ENCODE measurements at regions not wholly inside any gene's neighbourhood (a gene's known extent, or its start where the extent isn't known, plus 50 kb on each side); places are given as distances from the start of the nearest gene placed in this dataset.

- Histone ChIP-seq H3K4me1 (no peaks in the 10 kb centered on the region), H3K27me3 (no peaks in the 10 kb centered on the region), H3K4me3 (no peak overlapping the region), H3K9me3 (no peaks in the 10 kb centered on the region), H3K36me3 (ENCODE audit: low read depth, missing control alignments) (no peaks in the 10 kb centered on the region), H3K27ac (no peak overlapping the region)
- WGBS, 2 donors = 94 to 96% methylated on average over 2 of the region's 2 CpGs
- intact Hi-C loops (cut with DNase I; ENCODE audit: low total_unique reads) = no loop called here
- no peak for DNase-seq
- TF ChIP-seq CTCF (IDR thresholded peaks at IDR 0.05) (no peak), POLR2A (IDR thresholded peaks at IDR 0.05) (no peak)
These were observed 71.1 kb downstream of the AVPR1A start for GRCh38 chr12:63079791-63080502.

GRCh38 chr12:63078906-63079305 lies 72.1 kb downstream of the AVPR1A start:
- TF ChIP-seq POLR2A (IDR thresholded peaks at IDR 0.05) (no peak), CTCF (IDR thresholded peaks at IDR 0.05) (no peak)
- Histone ChIP-seq H3K36me3 (ENCODE audit: low read depth, missing control alignments) (no peaks in the 10 kb centered on the region), H3K27me3 (no peaks in the 10 kb centered on the region), H3K27ac (no peak overlapping the region), H3K4me3 (no peak overlapping the region), H3K4me1 (no peaks in the 10 kb centered on the region), H3K9me3 (no peaks in the 10 kb centered on the region)
- no peak for DNase-seq
- intact Hi-C loops (cut with DNase I; ENCODE audit: low total_unique reads) = no loop called here
- 98 to 100% methylated on average over 2 of the region's 2 CpGs for WGBS, 2 donors

DNA sequence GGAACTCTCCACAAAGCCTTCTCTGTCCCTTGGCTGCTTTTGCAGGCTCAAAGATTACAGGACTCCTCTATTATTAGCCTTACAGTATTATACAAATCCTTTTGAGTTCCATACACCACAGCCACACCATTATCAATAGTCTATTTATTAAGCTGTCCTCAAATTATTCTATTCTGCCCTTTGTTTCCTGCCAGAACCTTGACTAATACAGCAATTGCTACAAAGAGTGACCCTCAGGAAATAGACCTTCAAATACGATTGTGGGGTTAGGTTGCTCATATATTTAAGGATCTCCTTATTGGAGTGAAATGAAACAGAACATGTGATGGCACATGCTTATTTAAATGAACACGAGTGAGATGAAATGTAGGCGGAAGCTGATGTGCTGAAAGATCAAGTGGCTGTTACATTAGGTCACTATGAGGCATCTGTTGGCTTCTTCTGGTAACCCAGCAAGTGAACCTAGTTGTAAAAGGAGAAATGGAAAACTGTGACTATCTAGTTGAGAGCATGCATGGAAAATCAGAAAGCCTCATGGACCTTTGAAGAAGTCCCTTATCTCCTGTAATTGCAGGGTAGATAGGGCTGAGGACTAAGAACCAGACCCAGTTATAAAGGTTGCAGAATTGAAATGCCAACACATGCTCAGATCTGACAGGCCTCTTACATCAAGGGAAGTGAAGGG lies 75.5 kb downstream of the AVPR1A start:
- Histone ChIP-seq H3K9me3 (no peaks in the 10 kb centered on the region), H3K27ac (no peak overlapping the region), H3K36me3 (ENCODE audit: low read depth, missing control alignments) (no peaks in the 10 kb centered on the region), H3K4me3 (no peak overlapping the region), H3K27me3 (no peaks in the 10 kb centered on the region), H3K4me1 (no peaks in the 10 kb centered on the region)
- intact Hi-C loops (cut with DNase I; ENCODE audit: low total_unique reads) = no loop called here
- DNase-seq = no peak
- TF ChIP-seq CTCF (IDR thresholded peaks at IDR 0.05) (no peak), POLR2A (IDR thresholded peaks at IDR 0.05) (no peak)
- 76 to 94% methylated on average over 3 of the region's 3 CpGs for WGBS, 2 donors

DNA sequence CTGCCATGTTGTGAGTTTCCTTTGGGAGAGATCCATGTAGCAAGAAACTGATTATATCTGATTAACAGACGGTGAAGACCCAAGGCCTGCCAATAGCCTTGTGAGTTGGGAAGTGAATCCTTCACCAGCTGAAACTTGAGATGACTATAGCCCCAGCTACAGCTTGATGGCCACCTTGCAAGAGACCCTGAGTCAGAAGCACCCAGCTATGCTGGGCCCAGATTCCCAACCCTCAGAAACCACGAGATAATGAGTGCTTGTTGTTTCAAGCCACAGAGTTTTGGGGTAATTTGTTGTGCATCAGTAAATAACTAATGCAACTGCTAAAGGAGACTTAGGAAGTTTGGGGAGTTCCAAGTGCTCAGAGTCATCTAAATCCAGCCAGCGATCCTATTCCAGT lies 80.3 kb downstream of the AVPR1A start:
- DNase-seq = no peak
- no peaks in the 10 kb centered on the region for H3K4me1 ChIP-seq
- intact Hi-C loops (cut with DNase I; ENCODE audit: low total_unique reads) = no loop called here
- TF ChIP-seq POLR2A (IDR thresholded peaks at IDR 0.05) = no peak
- TF ChIP-seq CTCF (IDR thresholded peaks at IDR 0.05) = no peak
- no peak overlapping the region for H3K27ac ChIP-seq
- WGBS, 2 donors = 74 to 85% methylated on average over 3 of the region's 3 CpGs
- H3K4me3 ChIP-seq = no peak overlapping the region
- no peaks in the 10 kb centered on the region for H3K9me3 ChIP-seq
- no peaks in the 10 kb centered on the region for H3K27me3 ChIP-seq
- H3K36me3 ChIP-seq (ENCODE audit: low read depth, missing control alignments) = no peaks in the 10 kb centered on the region
